Hematopoietic multipotent progenitor cell treated with erythropoietin and hydrocortisone succinate and interleukin-3 and kit ligand, for 17 days (in vitro differentiated cells): ENCODE measurements at regions not wholly inside any gene's neighbourhood (a gene's known extent, or its start where the extent isn't known, plus 50 kb on each side); places are given as distances from the start of the nearest gene placed in this dataset.
"Not testable (repeated sequence)": the region's sequence is repeated elsewhere in the genome, so short reads cannot be mapped to it uniquely, and the experiment has no call there.

Source experiments
- DNase-seq: peaks from one replicate; pipeline ENCODE4 v3.0.0-alpha.2; 2015; ENCODE audit warnings: low spot score

- no peak for DNase-seq
Observed at GRCh38 chr10:117492504-117492903, 50.0 kb upstream of the EMX2 start.

GRCh38 chr10:117488004-117488403 lies 54.5 kb upstream of the EMX2 start:
- no peak for DNase-seq

- DNase-seq: no peak
Observed at GRCh38 chr10:117486606-117487005, 55.9 kb upstream of the EMX2 start.

- DNase-seq: no peak
Observed at GRCh38 chr10:117483056-117483590, 59.4 kb upstream of the EMX2 start.

GRCh38 chr10:117481011-117481410 lies 61.5 kb upstream of the EMX2 start:
- DNase-seq: not testable (repeated sequence)

- no peak for DNase-seq
Observed at GRCh38 chr10:117480097-117480496, 62.4 kb upstream of the EMX2 start.

GRCh38 chr10:117477961-117478670 lies 64.4 kb upstream of the EMX2 start:
- DNase-seq: peak; percentile 19

GRCh38 chr10:117477211-117477947 lies 65.2 kb upstream of the EMX2 start:
- DNase-seq: no peak

GRCh38 chr10:117476716-117477115 lies 65.8 kb upstream of the EMX2 start:
- DNase-seq: no peak

GRCh38 chr10:117476281-117476680 lies 66.3 kb upstream of the EMX2 start:
- DNase-seq: no peak

- no peak for DNase-seq
Observed at GRCh38 chr10:117472872-117473271, 69.7 kb upstream of the EMX2 start.

- no peak for DNase-seq
Observed at GRCh38 chr10:117471344-117471874, 71.1 kb upstream of the EMX2 start.

- DNase-seq: no peak
Observed at GRCh38 chr10:117470733-117471132, 71.8 kb upstream of the EMX2 start.

GRCh38 chr10:117468665-117469064 lies 73.9 kb upstream of the EMX2 start:
- DNase-seq: no peak

- DNase-seq: no peak
Observed at GRCh38 chr10:117464176-117464575, 78.4 kb upstream of the EMX2 start.

- no peak for DNase-seq
Observed at GRCh38 chr10:117463545-117463920, 79.0 kb upstream of the EMX2 start.

GRCh38 chr10:117462816-117463544 lies 79.6 kb upstream of the EMX2 start:
- no peak for DNase-seq

- no peak for DNase-seq
Observed at GRCh38 chr10:117462424-117462792, 80.1 kb upstream of the EMX2 start.

GRCh38 chr10:117461766-117462423 lies 80.7 kb upstream of the EMX2 start:
- peak; percentile 10 for DNase-seq

- DNase-seq: no peak
Observed at GRCh38 chr10:117460846-117461765, 81.4 kb upstream of the EMX2 start.

GRCh38 chr10:117458571-117458970 lies 83.3 kb upstream of the PDZD8 start:
- no peak for DNase-seq
